ENCODE measurements at regions not wholly inside any gene's neighbourhood (a gene's known extent, or its start where the extent isn't known, plus 50 kb on each side); places are given as distances from the start of the nearest gene placed in this dataset.

DNA sequence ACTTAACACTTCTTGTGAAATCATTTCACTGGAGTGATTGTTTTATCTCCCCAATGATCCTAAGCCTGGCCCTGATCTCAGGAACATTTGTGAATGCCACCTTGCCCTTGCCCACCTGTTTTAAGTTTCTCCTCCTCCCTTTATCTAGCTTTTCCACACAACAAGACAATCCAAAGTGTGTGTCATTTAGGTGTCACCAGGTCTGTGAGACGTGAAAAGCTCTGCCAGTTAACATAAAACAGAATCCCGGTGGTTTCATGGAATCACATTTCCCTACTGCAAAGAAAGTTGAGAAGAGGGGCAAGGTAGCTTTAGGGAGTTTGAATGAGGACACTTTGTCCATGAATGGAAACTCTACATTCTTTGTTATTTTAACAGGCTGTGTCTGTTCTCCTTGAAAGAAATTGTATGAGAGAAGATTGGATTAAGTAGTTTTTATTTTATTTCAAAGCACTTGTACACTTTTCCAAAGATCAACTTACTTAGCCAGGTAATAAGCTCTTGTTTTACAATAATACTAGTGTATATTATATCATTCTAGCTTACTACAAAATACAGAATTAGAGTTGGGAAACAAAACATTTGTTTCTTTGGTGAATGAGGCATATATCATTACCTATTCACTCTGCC lies 239.0 kb downstream of the ISL1 start (continued):
- TF ChIP-seq, protein P1, sequence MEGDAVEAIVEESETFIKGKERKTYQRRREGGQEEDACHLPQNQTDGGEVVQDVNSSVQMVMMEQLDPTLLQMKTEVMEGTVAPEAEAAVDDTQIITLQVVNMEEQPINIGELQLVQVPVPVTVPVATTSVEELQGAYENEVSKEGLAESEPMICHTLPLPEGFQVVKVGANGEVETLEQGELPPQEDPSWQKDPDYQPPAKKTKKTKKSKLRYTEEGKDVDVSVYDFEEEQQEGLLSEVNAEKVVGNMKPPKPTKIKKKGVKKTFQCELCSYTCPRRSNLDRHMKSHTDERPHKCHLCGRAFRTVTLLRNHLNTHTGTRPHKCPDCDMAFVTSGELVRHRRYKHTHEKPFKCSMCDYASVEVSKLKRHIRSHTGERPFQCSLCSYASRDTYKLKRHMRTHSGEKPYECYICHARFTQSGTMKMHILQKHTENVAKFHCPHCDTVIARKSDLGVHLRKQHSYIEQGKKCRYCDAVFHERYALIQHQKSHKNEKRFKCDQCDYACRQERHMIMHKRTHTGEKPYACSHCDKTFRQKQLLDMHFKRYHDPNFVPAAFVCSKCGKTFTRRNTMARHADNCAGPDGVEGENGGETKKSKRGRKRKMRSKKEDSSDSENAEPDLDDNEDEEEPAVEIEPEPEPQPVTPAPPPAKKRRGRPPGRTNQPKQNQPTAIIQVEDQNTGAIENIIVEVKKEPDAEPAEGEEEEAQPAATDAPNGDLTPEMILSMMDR (conservative IDR thresholded peaks at IDR 0.05; ENCODE audit: low read depth in 2 of 2), result no peak
- TF ChIP-seq POLR2AphosphoS5 (IDR thresholded peaks at IDR 0.05; ENCODE audit: low read depth) (no peak), STAT1 (IDR thresholded peaks at IDR 0.05; ENCODE audit: unreplicated experiment) (no peak), EZH2 (IDR thresholded peaks at IDR 0.05; ENCODE audit: low read depth, unreplicated experiment) (no peak), NANOG (IDR thresholded peaks at IDR 0.05; ENCODE audit: borderline replicate concordance) (no peak), ZNF331 (CRISPR knock-in tag; IDR thresholded peaks at IDR 0.05; ENCODE audit: low read depth) (no peak), ZNF114 (CRISPR knock-in tag; IDR thresholded peaks at IDR 0.05) (no peak)
- TF ChIP-seq, protein P2, sequence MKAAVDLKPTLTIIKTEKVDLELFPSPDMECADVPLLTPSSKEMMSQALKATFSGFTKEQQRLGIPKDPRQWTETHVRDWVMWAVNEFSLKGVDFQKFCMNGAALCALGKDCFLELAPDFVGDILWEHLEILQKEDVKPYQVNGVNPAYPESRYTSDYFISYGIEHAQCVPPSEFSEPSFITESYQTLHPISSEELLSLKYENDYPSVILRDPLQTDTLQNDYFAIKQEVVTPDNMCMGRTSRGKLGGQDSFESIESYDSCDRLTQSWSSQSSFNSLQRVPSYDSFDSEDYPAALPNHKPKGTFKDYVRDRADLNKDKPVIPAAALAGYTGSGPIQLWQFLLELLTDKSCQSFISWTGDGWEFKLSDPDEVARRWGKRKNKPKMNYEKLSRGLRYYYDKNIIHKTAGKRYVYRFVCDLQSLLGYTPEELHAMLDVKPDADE (IDR thresholded peaks at IDR 0.05), result no peak
- TF ChIP-seq, protein P3, sequence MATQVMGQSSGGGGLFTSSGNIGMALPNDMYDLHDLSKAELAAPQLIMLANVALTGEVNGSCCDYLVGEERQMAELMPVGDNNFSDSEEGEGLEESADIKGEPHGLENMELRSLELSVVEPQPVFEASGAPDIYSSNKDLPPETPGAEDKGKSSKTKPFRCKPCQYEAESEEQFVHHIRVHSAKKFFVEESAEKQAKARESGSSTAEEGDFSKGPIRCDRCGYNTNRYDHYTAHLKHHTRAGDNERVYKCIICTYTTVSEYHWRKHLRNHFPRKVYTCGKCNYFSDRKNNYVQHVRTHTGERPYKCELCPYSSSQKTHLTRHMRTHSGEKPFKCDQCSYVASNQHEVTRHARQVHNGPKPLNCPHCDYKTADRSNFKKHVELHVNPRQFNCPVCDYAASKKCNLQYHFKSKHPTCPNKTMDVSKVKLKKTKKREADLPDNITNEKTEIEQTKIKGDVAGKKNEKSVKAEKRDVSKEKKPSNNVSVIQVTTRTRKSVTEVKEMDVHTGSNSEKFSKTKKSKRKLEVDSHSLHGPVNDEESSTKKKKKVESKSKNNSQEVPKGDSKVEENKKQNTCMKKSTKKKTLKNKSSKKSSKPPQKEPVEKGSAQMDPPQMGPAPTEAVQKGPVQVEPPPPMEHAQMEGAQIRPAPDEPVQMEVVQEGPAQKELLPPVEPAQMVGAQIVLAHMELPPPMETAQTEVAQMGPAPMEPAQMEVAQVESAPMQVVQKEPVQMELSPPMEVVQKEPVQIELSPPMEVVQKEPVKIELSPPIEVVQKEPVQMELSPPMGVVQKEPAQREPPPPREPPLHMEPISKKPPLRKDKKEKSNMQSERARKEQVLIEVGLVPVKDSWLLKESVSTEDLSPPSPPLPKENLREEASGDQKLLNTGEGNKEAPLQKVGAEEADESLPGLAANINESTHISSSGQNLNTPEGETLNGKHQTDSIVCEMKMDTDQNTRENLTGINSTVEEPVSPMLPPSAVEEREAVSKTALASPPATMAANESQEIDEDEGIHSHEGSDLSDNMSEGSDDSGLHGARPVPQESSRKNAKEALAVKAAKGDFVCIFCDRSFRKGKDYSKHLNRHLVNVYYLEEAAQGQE (IDR thresholded peaks at IDR 0.05; ENCODE audit: unreplicated experiment), result no peak

DNA sequence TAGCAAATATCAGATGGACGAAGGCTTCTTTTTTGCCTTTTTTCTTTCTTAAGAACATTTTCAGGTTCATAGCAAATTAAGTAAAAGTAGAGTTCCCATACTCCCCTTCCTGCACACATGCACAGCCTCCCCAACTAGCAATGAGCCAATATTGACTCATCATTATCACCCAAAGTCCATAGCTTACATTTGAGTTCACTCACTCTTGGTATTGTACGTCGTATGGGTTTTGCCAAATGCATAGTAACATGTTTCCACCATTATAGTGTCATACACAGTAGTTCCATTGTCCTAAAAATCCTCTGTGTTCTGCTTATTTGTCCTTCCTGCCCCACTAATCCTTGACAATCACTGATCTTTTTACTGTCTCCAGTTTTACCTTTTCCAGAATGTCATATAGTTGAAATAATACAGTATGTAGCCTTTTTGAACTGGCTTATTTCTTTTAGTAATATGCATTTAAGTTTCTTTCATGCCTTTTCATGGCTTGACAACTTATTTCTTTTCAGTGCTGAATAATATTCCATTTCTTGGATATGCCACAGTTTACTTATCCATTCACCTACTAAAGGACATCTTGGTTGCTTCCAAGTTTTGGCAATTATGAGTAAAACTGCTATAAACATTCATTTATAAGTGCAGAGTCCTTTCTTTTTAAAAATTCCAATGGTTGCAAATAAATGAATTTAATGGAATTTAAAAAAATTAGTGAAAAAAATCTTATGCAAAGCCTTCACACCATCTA lies 242.1 kb downstream of the ISL1 start:
- no peak for ATAC-seq
- H3K36me3 ChIP-seq (ENCODE audit: insufficient read depth), result no peaks in the 10 kb centered on the region
- H3K27me3 Mint-ChIP-seq (ENCODE audit: insufficient read depth, low read depth, poor library complexity), result no peaks in the 10 kb centered on the region
- H3K27ac Mint-ChIP-seq, result no peak overlapping the region
- H3K36me3 Mint-ChIP-seq (ENCODE audit: low read depth), result no peaks in the 10 kb centered on the region; the same call in 2 of the 3 replicates
- H3K9me2 ChIP-seq (ENCODE audit: insufficient read depth), result no peaks in the 10 kb centered on the region
- H3K79me2 ChIP-seq (replicated peaks; ENCODE audit: insufficient read depth), result no peaks in the 10 kb centered on the region
- H3K4me2 ChIP-seq, result no peak overlapping the region
- H3K9me3 Mint-ChIP-seq, result peaks cover 6% of the 10 kb centered on the region; the same call in 1 of the 3 replicates
- DNase-seq (ENCODE audit: low spot score), result no peak
- H3K4me3 ChIP-seq, result no peak overlapping the region
- no peaks in the 10 kb centered on the region for H4K20me1 ChIP-seq (replicated peaks; ENCODE audit: insufficient read depth)
- no peaks in the 10 kb centered on the region for H3K27me3 ChIP-seq (ENCODE audit: insufficient read depth)
- no peaks in the 10 kb centered on the region for H3F3A ChIP-seq (replicated peaks; ENCODE audit: low read depth)
- H3K4me3 Mint-ChIP-seq, result no peak overlapping the region
- H2AFZ ChIP-seq, result no peak overlapping the region
- H3K4me1 Mint-ChIP-seq, result peaks cover 9% of the 10 kb centered on the region; the same call in 2 of the 3 replicates
- peaks cover 15% of the 10 kb centered on the region; the same call in 1 of the 2 replicates for H3K4me1 ChIP-seq (ENCODE audit: insufficient read depth)
- H3K27ac ChIP-seq (ENCODE audit: low read depth), result no peak overlapping the region
- no peak for TF ChIP-seq EZH2 (IDR thresholded peaks at IDR 0.05; ENCODE audit: low read depth, unreplicated experiment)
- no peak for TF ChIP-seq NANOG (IDR thresholded peaks at IDR 0.05; ENCODE audit: borderline replicate concordance)
- TF ChIP-seq, protein P3 (IDR thresholded peaks at IDR 0.05; ENCODE audit: unreplicated experiment), result no peak
- no peak for TF ChIP-seq ZNF331 (CRISPR knock-in tag; IDR thresholded peaks at IDR 0.05; ENCODE audit: low read depth)
- no peak for TF ChIP-seq ZNF114 (CRISPR knock-in tag; IDR thresholded peaks at IDR 0.05)
- TF ChIP-seq EZH2phosphoT487 (IDR thresholded peaks at IDR 0.05; ENCODE audit: unreplicated experiment), result no peak
